ENCODE measurements at regions not wholly inside any gene's neighbourhood (a gene's known extent, or its start where the extent isn't known, plus 50 kb on each side); places are given as distances from the start of the nearest gene placed in this dataset.

DNA sequence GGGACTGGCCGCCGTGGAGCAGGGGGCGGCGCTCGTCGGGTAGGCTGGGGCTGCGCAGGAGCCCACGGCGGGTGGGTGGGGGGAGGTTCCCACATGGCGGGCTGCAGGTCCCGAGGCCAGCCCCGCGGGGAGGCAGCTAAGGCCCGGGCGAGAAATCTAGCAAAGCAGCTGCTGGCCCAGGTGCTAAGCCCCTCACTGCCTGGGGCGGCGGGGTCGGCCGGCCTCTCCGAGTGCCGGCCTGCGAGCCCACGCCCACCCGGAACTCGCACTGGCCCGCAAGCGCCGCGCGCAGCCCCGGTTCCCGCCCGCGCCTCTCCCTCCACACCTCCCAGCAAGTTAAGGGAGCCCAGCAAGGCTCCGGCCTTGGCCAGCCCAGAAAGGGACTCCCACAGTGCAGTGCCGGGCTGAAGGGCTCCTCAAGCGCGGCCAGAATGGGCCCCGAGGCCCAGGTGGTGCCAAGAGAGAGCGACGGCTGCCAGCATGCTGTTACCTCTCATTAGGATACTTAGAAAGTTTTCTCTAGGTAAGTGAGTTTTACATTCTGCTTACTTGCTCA lies 1463.5 kb upstream of the MIR17HG start:
- no peak overlapping the region for H2AFZ ChIP-seq
- H3K27me3 ChIP-seq (ENCODE audit: control insufficient read depth, insufficient read depth, low read length), result no peaks in the 10 kb centered on the region
- no peak overlapping the region for H3K4me2 ChIP-seq (ENCODE audit: low read length)

DNA sequence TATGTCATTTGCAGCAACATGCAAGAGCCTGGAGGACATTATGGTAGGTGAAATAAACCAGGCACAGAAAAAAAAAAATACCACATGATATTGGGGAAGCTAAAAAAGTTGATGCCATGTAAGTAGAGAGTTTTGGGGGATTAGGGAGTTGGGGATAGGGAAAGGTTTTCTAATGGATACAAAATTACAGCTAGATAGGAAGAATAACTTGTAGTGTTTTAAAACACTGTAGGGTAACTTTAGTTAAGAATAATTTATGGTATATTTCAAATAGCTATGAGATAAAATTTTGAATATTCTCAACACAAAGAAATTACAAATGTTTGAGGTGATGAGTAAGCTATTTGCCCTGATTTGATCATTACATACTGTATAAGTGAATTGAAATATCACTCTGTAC lies 1456.7 kb upstream of the MIR17HG start:
- Histone ChIP-seq H3K79me2 (no peaks in the 10 kb centered on the region), H3K27ac (no peak overlapping the region), H3K9ac (no peak overlapping the region), H3K36me3 (ENCODE audit: control insufficient read depth, insufficient read depth, low read length) (no peaks in the 10 kb centered on the region), H3K4me3 (ENCODE audit: low read depth, low read length) (no peak overlapping the region), H3K9me3 (ENCODE audit: control insufficient read depth, low read length) (no peaks in the 10 kb centered on the region), H3K4me2 (ENCODE audit: low read length) (no peak overlapping the region), H3K27me3 (ENCODE audit: control insufficient read depth, insufficient read depth, low read length) (no peaks in the 10 kb centered on the region), H2AFZ (no peak overlapping the region), H3K4me1 (no peaks in the 10 kb centered on the region)
- TF ChIP-seq, protein P1, sequence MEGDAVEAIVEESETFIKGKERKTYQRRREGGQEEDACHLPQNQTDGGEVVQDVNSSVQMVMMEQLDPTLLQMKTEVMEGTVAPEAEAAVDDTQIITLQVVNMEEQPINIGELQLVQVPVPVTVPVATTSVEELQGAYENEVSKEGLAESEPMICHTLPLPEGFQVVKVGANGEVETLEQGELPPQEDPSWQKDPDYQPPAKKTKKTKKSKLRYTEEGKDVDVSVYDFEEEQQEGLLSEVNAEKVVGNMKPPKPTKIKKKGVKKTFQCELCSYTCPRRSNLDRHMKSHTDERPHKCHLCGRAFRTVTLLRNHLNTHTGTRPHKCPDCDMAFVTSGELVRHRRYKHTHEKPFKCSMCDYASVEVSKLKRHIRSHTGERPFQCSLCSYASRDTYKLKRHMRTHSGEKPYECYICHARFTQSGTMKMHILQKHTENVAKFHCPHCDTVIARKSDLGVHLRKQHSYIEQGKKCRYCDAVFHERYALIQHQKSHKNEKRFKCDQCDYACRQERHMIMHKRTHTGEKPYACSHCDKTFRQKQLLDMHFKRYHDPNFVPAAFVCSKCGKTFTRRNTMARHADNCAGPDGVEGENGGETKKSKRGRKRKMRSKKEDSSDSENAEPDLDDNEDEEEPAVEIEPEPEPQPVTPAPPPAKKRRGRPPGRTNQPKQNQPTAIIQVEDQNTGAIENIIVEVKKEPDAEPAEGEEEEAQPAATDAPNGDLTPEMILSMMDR (IDR thresholded peaks at IDR 0.05), result no peak

More for the DNA sequence above, 1463.5 kb upstream of the MIR17HG start:
- Histone ChIP-seq H3K9me3 (ENCODE audit: control insufficient read depth, low read length) (no peaks in the 10 kb centered on the region), H3K27ac (no peak overlapping the region), H3K36me3 (ENCODE audit: control insufficient read depth, insufficient read depth, low read length) (no peaks in the 10 kb centered on the region), H3K9ac (no peak overlapping the region), H3K4me3 (ENCODE audit: low read depth, low read length) (no peak overlapping the region), H3K4me1 (no peaks in the 10 kb centered on the region), H3K79me2 (no peaks in the 10 kb centered on the region)
- TF ChIP-seq, protein P1 (IDR thresholded peaks at IDR 0.05), result no peak

DNA sequence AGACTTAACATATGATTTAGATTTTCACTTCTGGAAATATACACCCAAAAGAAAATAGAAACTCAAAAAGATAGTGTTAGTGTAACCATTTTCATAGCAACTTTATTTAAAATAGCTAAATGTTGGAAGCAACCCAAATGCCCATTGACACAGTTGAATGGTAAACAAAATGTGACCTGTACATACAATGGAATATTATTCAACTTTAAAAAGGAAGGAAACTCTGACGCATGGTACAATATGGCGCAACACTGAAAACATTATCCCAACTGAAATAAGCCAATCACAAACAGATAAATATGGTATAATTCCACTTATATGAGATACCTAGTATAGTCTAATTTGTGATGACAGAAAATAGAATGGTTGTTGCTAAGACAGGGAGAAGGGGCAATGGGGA lies 1456.1 kb upstream of the MIR17HG start:
- Histone ChIP-seq H3K36me3 (ENCODE audit: control insufficient read depth, insufficient read depth, low read length) (no peaks in the 10 kb centered on the region), H3K4me2 (ENCODE audit: low read length) (no peak overlapping the region), H3K27me3 (ENCODE audit: control insufficient read depth, insufficient read depth, low read length) (no peaks in the 10 kb centered on the region), H3K79me2 (no peaks in the 10 kb centered on the region), H3K9ac (no peak overlapping the region), H3K4me1 (no peaks in the 10 kb centered on the region), H3K27ac (no peak overlapping the region), H3K9me3 (ENCODE audit: control insufficient read depth, low read length) (no peaks in the 10 kb centered on the region), H2AFZ (no peak overlapping the region), H3K4me3 (ENCODE audit: low read depth, low read length) (no peak overlapping the region)
- TF ChIP-seq, protein P1 (IDR thresholded peaks at IDR 0.05), result no peak

DNA sequence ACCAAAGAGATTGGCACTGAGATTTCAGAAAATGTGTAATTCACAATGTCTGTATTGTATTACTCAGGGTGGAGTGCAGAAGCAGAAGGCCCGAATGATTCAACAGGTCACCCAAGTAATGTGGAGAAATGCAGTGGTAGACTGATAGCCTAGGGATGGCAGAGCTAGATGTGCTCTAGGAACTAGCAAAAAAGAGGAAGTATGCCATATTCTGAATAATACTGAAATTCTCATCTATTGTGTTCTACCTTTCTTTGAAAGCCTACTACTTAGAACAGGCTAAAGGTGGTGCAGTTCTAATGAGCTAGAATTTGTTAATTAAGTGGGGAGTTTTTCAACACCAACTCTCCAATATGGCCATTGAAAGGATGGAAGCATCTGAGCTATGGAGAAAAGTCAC lies 1449.8 kb upstream of the MIR17HG start:
- Histone ChIP-seq H3K4me2 (ENCODE audit: low read length) (no peak overlapping the region), H2AFZ (no peak overlapping the region), H3K36me3 (ENCODE audit: control insufficient read depth, insufficient read depth, low read length) (no peaks in the 10 kb centered on the region), H3K27me3 (ENCODE audit: control insufficient read depth, insufficient read depth, low read length) (no peaks in the 10 kb centered on the region), H3K4me1 (no peaks in the 10 kb centered on the region), H3K4me3 (ENCODE audit: low read depth, low read length) (no peak overlapping the region), H3K9ac (no peak overlapping the region), H3K79me2 (no peaks in the 10 kb centered on the region), H3K9me3 (ENCODE audit: control insufficient read depth, low read length) (no peaks in the 10 kb centered on the region), H3K27ac (no peak overlapping the region)
- TF ChIP-seq, protein P1 (IDR thresholded peaks at IDR 0.05), result no peak

Data from parathyroid adenoma (tissue), 2 donors.